Mucosa of rectum (tissue), 2 donors: ENCODE measurements at regions not wholly inside any gene's neighbourhood (a gene's known extent, or its start where the extent isn't known, plus 50 kb on each side); places are given as distances from the start of the nearest gene placed in this dataset.

Experiments
- H3K27ac ChIP-seq, 2 donors: one replicate each; pipeline ENCODE4 v1.7.0; 2013; ENCODE audit warnings: inconsistent platforms in 2 of 2, low read depth in 2 of 2, low read length in 2 of 2
- H3K27me3 ChIP-seq, 2 donors: one replicate each; pipeline ENCODE4 v1.7.0; 2013; ENCODE audit warnings: low read length in 2 of 2; ENCODE audit not compliant: control insufficient read depth in 2 of 2, insufficient read depth in 2 of 2
- H3K36me3 ChIP-seq, 2 donors: one replicate each; pipeline ENCODE4 v1.7.0; 2013; ENCODE audit warnings: low read length in 2 of 2; ENCODE audit not compliant: control insufficient read depth in 2 of 2, insufficient read depth in 2 of 2
- H3K4me1 ChIP-seq, 2 donors: one replicate each; pipeline ENCODE4 v1.7.0; 2013; ENCODE audit warnings: low read length in 2 of 2, mild to moderate bottlenecking in 1 of 2; ENCODE audit not compliant: control insufficient read depth in 2 of 2, insufficient read depth in 2 of 2
- H3K4me3 ChIP-seq, 2 donors: one replicate each; pipeline ENCODE4 v1.7.0; 2013; ENCODE audit warnings: low read length in 2 of 2
- H3K9ac ChIP-seq, 2 donors: one replicate each; pipeline ENCODE4 v1.7.0; 2013; ENCODE audit warnings: low read length in 2 of 2, low read depth in 1 of 2, mild to moderate bottlenecking in 1 of 2
- H3K9me3 ChIP-seq, 2 donors: one replicate each; pipeline ENCODE4 v1.7.0; 2013; ENCODE audit warnings: low read length in 2 of 2; ENCODE audit not compliant: control insufficient read depth in 2 of 2
- donor health status: healthy.
- donor health status: Normal muscosa, but diverticular disease.

GRCh38 chr1:238419209-238419608 is 528.5 kb upstream of the ZP4 start:
- no peaks in the 10 kb centered on the region for H3K36me3 ChIP-seq

GRCh38 chr1:238409932-238410331 is 519.2 kb upstream of the ZP4 start:
- Histone ChIP-seq H3K9ac (no peak overlapping the region), H3K27me3 (no peaks in the 10 kb centered on the region), H3K4me1 (no peaks in the 10 kb centered on the region), H3K4me3 (no peak overlapping the region), H3K9me3 (no peaks in the 10 kb centered on the region), H3K36me3 (no peaks in the 10 kb centered on the region), H3K27ac (no peak overlapping the region)

More at GRCh38 chr1:238419209-238419608, 528.5 kb upstream of the ZP4 start:
- Histone ChIP-seq H3K27ac (no peak overlapping the region), H3K9ac (no peak overlapping the region), H3K9me3 (no peaks in the 10 kb centered on the region), H3K4me1 (no peaks in the 10 kb centered on the region), H3K27me3 (no peaks in the 10 kb centered on the region), H3K4me3 (no peak overlapping the region)

- Histone ChIP-seq H3K9ac (no peak overlapping the region), H3K27ac (no peak overlapping the region), H3K4me1 (no peaks in the 10 kb centered on the region), H3K4me3 (no peak overlapping the region), H3K36me3 (no peaks in the 10 kb centered on the region), H3K9me3 (no peaks in the 10 kb centered on the region), H3K27me3 (no peaks in the 10 kb centered on the region)
Measured at GRCh38 chr1:238409191-238409850, 518.6 kb upstream of the ZP4 start.

GRCh38 chr1:238408737-238409136 is 518.0 kb upstream of the ZP4 start:
- Histone ChIP-seq H3K4me3 (no peak overlapping the region), H3K4me1 (no peaks in the 10 kb centered on the region), H3K9ac (no peak overlapping the region), H3K27me3 (no peaks in the 10 kb centered on the region), H3K9me3 (no peaks in the 10 kb centered on the region), H3K27ac (no peak overlapping the region), H3K36me3 (no peaks in the 10 kb centered on the region)

GRCh38 chr1:238406098-238406860 is 515.6 kb upstream of the ZP4 start:
- Histone ChIP-seq H3K9ac (no peak overlapping the region), H3K27ac (no peak overlapping the region), H3K4me3 (no peak overlapping the region), H3K36me3 (no peaks in the 10 kb centered on the region), H3K9me3 (no peaks in the 10 kb centered on the region), H3K27me3 (no peaks in the 10 kb centered on the region), H3K4me1 (no peaks in the 10 kb centered on the region)

GRCh38 chr1:238404921-238405320 is 514.2 kb upstream of the ZP4 start:
- H3K27me3 ChIP-seq: no peaks in the 10 kb centered on the region
- no peak overlapping the region for H3K27ac ChIP-seq
- no peaks in the 10 kb centered on the region for H3K9me3 ChIP-seq
- no peak overlapping the region for H3K9ac ChIP-seq
- no peaks in the 10 kb centered on the region for H3K36me3 ChIP-seq
- H3K4me3 ChIP-seq: no peak overlapping the region
- no peaks in the 10 kb centered on the region for H3K4me1 ChIP-seq

- Histone ChIP-seq H3K9ac (no peak overlapping the region), H3K27ac (no peak overlapping the region), H3K4me1 (no peaks in the 10 kb centered on the region), H3K36me3 (no peaks in the 10 kb centered on the region), H3K9me3 (no peaks in the 10 kb centered on the region), H3K4me3 (no peak overlapping the region), H3K27me3 (no peaks in the 10 kb centered on the region)
Measured at GRCh38 chr1:238404481-238404880, 513.8 kb upstream of the ZP4 start.

- no peak overlapping the region for H3K9ac ChIP-seq
- no peaks in the 10 kb centered on the region for H3K36me3 ChIP-seq
- H3K27me3 ChIP-seq: no peaks in the 10 kb centered on the region
Measured at GRCh38 chr1:238401144-238401543, 510.4 kb upstream of the ZP4 start.

GRCh38 chr1:238399558-238399957 is 508.8 kb upstream of the ZP4 start:
- no peak overlapping the region for H3K4me3 ChIP-seq
- H3K9me3 ChIP-seq: no peaks in the 10 kb centered on the region
- H3K27ac ChIP-seq: no peak overlapping the region
- H3K27me3 ChIP-seq: no peaks in the 10 kb centered on the region
- H3K4me1 ChIP-seq: no peaks in the 10 kb centered on the region
- no peaks in the 10 kb centered on the region for H3K36me3 ChIP-seq
- no peak overlapping the region for H3K9ac ChIP-seq

More at GRCh38 chr1:238401144-238401543, 510.4 kb upstream of the ZP4 start:
- Histone ChIP-seq H3K27ac (no peak overlapping the region), H3K9me3 (no peaks in the 10 kb centered on the region), H3K4me3 (no peak overlapping the region), H3K4me1 (no peaks in the 10 kb centered on the region)

GRCh38 chr1:238396140-238396539 is 505.4 kb upstream of the ZP4 start:
- no peak overlapping the region for H3K9ac ChIP-seq

More at GRCh38 chr1:238396140-238396539, 505.4 kb upstream of the ZP4 start:
- Histone ChIP-seq H3K4me3 (no peak overlapping the region), H3K27me3 (no peaks in the 10 kb centered on the region), H3K36me3 (no peaks in the 10 kb centered on the region), H3K9me3 (no peaks in the 10 kb centered on the region), H3K27ac (no peak overlapping the region), H3K4me1 (no peaks in the 10 kb centered on the region)
